Left forelimb (tissue), 1 donor: ENCODE measurements at regions not wholly inside any gene's neighbourhood (a gene's known extent, or its start where the extent isn't known, plus 50 kb on each side); places are given as distances from the start of the nearest gene placed in this dataset.
A peak's percentile ranks its signal among the peaks of the same experiment; 100 is the strongest.
"Not testable (repeated sequence)": the region's sequence is repeated elsewhere in the genome, so short reads cannot be mapped to it uniquely, and the experiment has no call there.

Experiments
- DNase-seq: peaks from one replicate; pipeline ENCODE4 v3.0.0-alpha.2; 2018; ENCODE audit warnings: low spot score

- not testable (repeated sequence) for DNase-seq
Measured at GRCh38 chr7:65510187-65510538, 136.5 kb downstream of the ZNF92 start.

- not testable (repeated sequence) for DNase-seq
Measured at GRCh38 chr7:65519751-65520150, 146.1 kb downstream of the ZNF92 start.

- DNase-seq, result not testable (repeated sequence)
Measured at GRCh38 chr7:65545465-65546161, 172.0 kb downstream of the ZNF92 start.

- DNase-seq, result not testable (repeated sequence)
Measured at GRCh38 chr7:65549589-65550443, 176.2 kb downstream of the ZNF92 start.

GRCh38 chr7:65550444-65550809 lies 176.8 kb downstream of the ZNF92 start:
- not testable (repeated sequence) for DNase-seq

GRCh38 chr7:65551042-65551441 lies 177.4 kb downstream of the ZNF92 start:
- not testable (repeated sequence) for DNase-seq

- DNase-seq, result not testable (repeated sequence)
Measured at GRCh38 chr7:65554553-65555476, 181.2 kb downstream of the ZNF92 start.

GRCh38 chr7:65558584-65558983 lies 184.9 kb downstream of the ZNF92 start:
- peak; percentile 23 for DNase-seq

GRCh38 chr7:65561786-65562372 lies 188.2 kb downstream of the ZNF92 start:
- not testable (repeated sequence) for DNase-seq

- DNase-seq, result not testable (repeated sequence)
Measured at GRCh38 chr7:65562522-65562921, 188.9 kb downstream of the ZNF92 start.

GRCh38 chr7:65563333-65563732 lies 189.7 kb downstream of the ZNF92 start:
- DNase-seq, result not testable (repeated sequence)

- not testable (repeated sequence) for DNase-seq
Measured at GRCh38 chr7:65568226-65568625, 194.6 kb downstream of the ZNF92 start.

GRCh38 chr7:65570990-65571389 lies 197.3 kb downstream of the ZNF92 start:
- DNase-seq, result not testable (repeated sequence)

GRCh38 chr7:65572581-65572980 lies 198.9 kb downstream of the ZNF92 start:
- not testable (repeated sequence) for DNase-seq

- DNase-seq, result not testable (repeated sequence)
Measured at GRCh38 chr7:65576370-65576769, 202.7 kb downstream of the ZNF92 start.

- not testable (repeated sequence) for DNase-seq
Measured at GRCh38 chr7:65582518-65583119, 209.0 kb downstream of the ZNF92 start.

- DNase-seq, result not testable (repeated sequence)
Measured at GRCh38 chr7:65602495-65602894, 228.8 kb downstream of the ZNF92 start.

- no peak for DNase-seq
Measured at GRCh38 chr7:65609131-65609530, 235.5 kb downstream of the ZNF92 start.

- not testable (repeated sequence) for DNase-seq
Measured at GRCh38 chr7:65613644-65614289, 240.1 kb downstream of the ZNF92 start.

- DNase-seq, result not testable (repeated sequence)
Measured at GRCh38 chr7:65616111-65616510, 242.5 kb downstream of the ZNF92 start.

- DNase-seq, result not testable (repeated sequence)
Measured at GRCh38 chr7:65620216-65620615, 246.6 kb downstream of the ZNF92 start.
